Neural cell (in vitro differentiated cells): ENCODE measurements at regions not wholly inside any gene's neighbourhood (a gene's known extent, or its start where the extent isn't known, plus 50 kb on each side); places are given as distances from the start of the nearest gene placed in this dataset.

Experiments used
- H2AFZ ChIP-seq: fragments of 200-600, 300-800 bp; sonication (generic), shearing (Covaris generic); 2 replicates; pipeline ENCODE4 v1.6.0; 2014; ENCODE audit warnings: low read depth, mild to moderate bottlenecking, antibody characterized with exemption, low read length, moderate library complexity
- H3F3A ChIP-seq: fragments of 200-600 bp; shearing (Covaris generic); 2 replicates; pipeline ENCODE4 v1.6.1; 2016; ENCODE audit warnings: mild to moderate bottlenecking, moderate library complexity, mixed read lengths, antibody characterized with exemption, low read length; ENCODE audit not compliant: insufficient read depth, poor library complexity, severe bottlenecking
- H3K27ac ChIP-seq: fragments of 200-600, 300-800 bp; sonication (generic), shearing (Covaris generic); 2 replicates; pipeline ENCODE4 v1.5.1; 2014; ENCODE audit warnings: mild to moderate bottlenecking, low read length, moderate library complexity
- H3K27me3 ChIP-seq: fragments of 300-800, 200-600 bp; sonication (generic), shearing (Covaris generic); 2 replicates; pipeline ENCODE4 v1.6.0; 2014; ENCODE audit warnings: mild to moderate bottlenecking, low read depth, low read length, moderate library complexity; ENCODE audit not compliant: insufficient read depth
- H3K36me3 ChIP-seq: fragments of 300-800, 200-600 bp; sonication (generic), shearing (Covaris generic); 2 replicates; pipeline ENCODE4 v1.5.1; 2014; ENCODE audit warnings: mild to moderate bottlenecking, antibody characterized with exemption, low read length, moderate library complexity; ENCODE audit not compliant: insufficient read depth
- H3K4me2 ChIP-seq: fragments of 300-800, 200-600 bp; sonication (generic), shearing (Covaris generic); 2 replicates; pipeline ENCODE4 v1.6.0; 2014; ENCODE audit warnings: mild to moderate bottlenecking, low read length
- H3K4me3 ChIP-seq: fragments of 300-800, 200-600 bp; sonication (generic), shearing (Covaris generic); 2 replicates; pipeline ENCODE4 v1.5.1; 2014; ENCODE audit warnings: mild to moderate bottlenecking, low read length, moderate library complexity
- H3K79me2 ChIP-seq: fragments of 200-600 bp; shearing (Covaris generic); replicated peaks from 2 replicates; pipeline ENCODE4 v1.6.0; 2014; ENCODE audit warnings: mild to moderate bottlenecking, low read length, moderate library complexity; ENCODE audit not compliant: insufficient read depth
- H3K9ac ChIP-seq: fragments of 300-800, 200-600 bp; sonication (generic), shearing (Covaris generic); 2 replicates; pipeline ENCODE4 v1.6.1; 2016; ENCODE audit warnings: mild to moderate bottlenecking, low read length, mixed read lengths
- H3K9me2 ChIP-seq: fragments of 200-600 bp; shearing (Covaris generic); 2 replicates; pipeline ENCODE4 v1.6.1; 2016; ENCODE audit warnings: mild to moderate bottlenecking, low read length, mixed read lengths; ENCODE audit not compliant: insufficient read depth
- H3K9me3 ChIP-seq: fragments of 200-600, 300-800 bp; sonication (generic), shearing (Covaris generic); 2 replicates; pipeline ENCODE4 v1.6.1; 2016; ENCODE audit warnings: mild to moderate bottlenecking, mixed run types, low read length, moderate library complexity, mixed read lengths
- H4K20me1 ChIP-seq: fragments of 200-600 bp; shearing (Covaris generic); 2 replicates; pipeline ENCODE4 v1.6.1; 2016; ENCODE audit warnings: mild to moderate bottlenecking, mixed run types; ENCODE audit not compliant: insufficient read depth
- EP300 ChIP-seq: fragments of 450-650 bp; conservative IDR thresholded peaks from 2 replicates; pipeline ENCODE4 v1.6.1; 2014; ENCODE audit warnings: antibody characterized with exemption, mild to moderate bottlenecking, moderate library complexity; ENCODE audit not compliant: poor library complexity, severe bottlenecking
- EZH2 ChIP-seq: fragments of 200-600, 300-800 bp; shearing (Covaris generic), sonication (generic); IDR thresholded peaks from 2 replicates; pipeline ENCODE4 v1.6.1; 2014; ENCODE audit warnings: antibody characterized with exemption, low read length, borderline replicate concordance, mild to moderate bottlenecking; ENCODE audit not compliant: insufficient read depth, poor library complexity, severe bottlenecking
- MXI1 ChIP-seq: fragments of 450-650 bp; conservative IDR thresholded peaks from 2 replicates; pipeline ENCODE4 v1.6.1; 2014; ENCODE audit warnings: antibody characterized with exemption, mild to moderate bottlenecking; ENCODE audit not compliant: poor library complexity, severe bottlenecking
- POLR2AphosphoS5 ChIP-seq: IDR thresholded peaks from 2 replicates; pipeline ENCODE4 v1.6.1; 2012
- RAD21 ChIP-seq: fragments of 450-650 bp; conservative IDR thresholded peaks from 2 replicates; pipeline ENCODE4 v1.6.1; 2014; ENCODE audit warnings: antibody characterized with exemption, mild to moderate bottlenecking, moderate library complexity
- SMC3 ChIP-seq: fragments of 450-650 bp; conservative IDR thresholded peaks from 2 replicates; pipeline ENCODE4 v1.6.1; 2014; ENCODE audit warnings: antibody characterized with exemption, mild to moderate bottlenecking, moderate library complexity; ENCODE audit not compliant: poor library complexity
- TAF1 ChIP-seq: IDR thresholded peaks from 2 replicates; pipeline ENCODE4 v1.6.1; 2012; ENCODE audit warnings: low read depth
- TF ChIP-seq, protein P1 (sequence below): fragments of 450-650 bp; IDR thresholded peaks from 2 replicates; pipeline ENCODE4 v1.5.1; 2014; ENCODE audit warnings: antibody characterized with exemption, mild to moderate bottlenecking, moderate library complexity; ENCODE audit not compliant: poor library complexity, severe bottlenecking
- TF ChIP-seq, protein P2 (sequence below): IDR thresholded peaks from 2 replicates; pipeline ENCODE4 v1.6.1; 2012; ENCODE audit warnings: borderline replicate concordance

DNA sequence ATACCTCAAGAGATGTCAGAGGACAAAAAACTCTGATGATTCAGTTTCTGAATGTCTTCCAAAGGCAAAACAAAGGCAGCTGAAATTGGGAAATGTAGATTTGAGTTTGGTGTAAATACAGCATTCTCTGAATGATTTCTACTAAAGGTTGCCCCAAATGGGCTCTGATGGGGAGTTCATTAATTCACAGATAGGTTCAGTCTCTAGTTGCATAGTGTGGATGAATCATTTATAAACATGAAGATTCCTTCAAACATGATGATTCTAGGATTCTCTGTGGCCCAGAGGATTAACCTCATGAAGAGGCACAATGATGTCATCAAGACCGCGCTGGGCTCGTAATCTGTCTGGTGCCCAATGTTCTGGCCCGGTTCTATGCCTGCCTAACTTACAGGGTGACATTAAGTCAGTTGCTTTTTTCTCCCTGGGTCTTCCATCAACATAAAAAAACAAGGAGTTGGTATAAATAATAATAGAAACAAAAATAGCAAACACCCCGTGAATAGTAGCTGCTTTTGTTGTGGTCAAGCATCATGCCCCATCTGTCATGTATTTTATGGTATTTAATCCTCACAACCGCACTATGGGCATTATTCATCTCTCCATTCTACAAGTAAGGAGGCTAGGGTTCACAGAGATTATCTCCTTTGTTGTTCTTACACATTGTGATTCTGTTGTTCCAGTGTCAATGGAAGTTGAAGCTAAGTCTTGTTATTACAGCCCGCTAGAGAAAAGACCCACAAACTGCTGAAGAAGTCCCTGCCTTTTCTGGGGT lies 509.6 kb upstream of the USP24 start:
- Histone ChIP-seq H3K36me3 (no peaks in the 10 kb centered on the region), H3K9me2 (no peaks in the 10 kb centered on the region), H3K27me3 (no peaks in the 10 kb centered on the region), H4K20me1 (no peaks in the 10 kb centered on the region), H3K27ac (no peak overlapping the region), H3F3A (no peaks in the 10 kb centered on the region), H3K9me3 (no peaks in the 10 kb centered on the region), H3K4me3 (no peak overlapping the region), H3K9ac (no peak overlapping the region), H3K79me2 (no peaks in the 10 kb centered on the region), H3K4me2 (no peak overlapping the region), H2AFZ (no peak overlapping the region)
- TF ChIP-seq EZH2 (no peak), EP300 (no peak), RAD21 (no peak), TAF1 (no peak), MXI1 (no peak), SMC3 (no peak), POLR2AphosphoS5 (no peak)
- TF ChIP-seq, protein P1, sequence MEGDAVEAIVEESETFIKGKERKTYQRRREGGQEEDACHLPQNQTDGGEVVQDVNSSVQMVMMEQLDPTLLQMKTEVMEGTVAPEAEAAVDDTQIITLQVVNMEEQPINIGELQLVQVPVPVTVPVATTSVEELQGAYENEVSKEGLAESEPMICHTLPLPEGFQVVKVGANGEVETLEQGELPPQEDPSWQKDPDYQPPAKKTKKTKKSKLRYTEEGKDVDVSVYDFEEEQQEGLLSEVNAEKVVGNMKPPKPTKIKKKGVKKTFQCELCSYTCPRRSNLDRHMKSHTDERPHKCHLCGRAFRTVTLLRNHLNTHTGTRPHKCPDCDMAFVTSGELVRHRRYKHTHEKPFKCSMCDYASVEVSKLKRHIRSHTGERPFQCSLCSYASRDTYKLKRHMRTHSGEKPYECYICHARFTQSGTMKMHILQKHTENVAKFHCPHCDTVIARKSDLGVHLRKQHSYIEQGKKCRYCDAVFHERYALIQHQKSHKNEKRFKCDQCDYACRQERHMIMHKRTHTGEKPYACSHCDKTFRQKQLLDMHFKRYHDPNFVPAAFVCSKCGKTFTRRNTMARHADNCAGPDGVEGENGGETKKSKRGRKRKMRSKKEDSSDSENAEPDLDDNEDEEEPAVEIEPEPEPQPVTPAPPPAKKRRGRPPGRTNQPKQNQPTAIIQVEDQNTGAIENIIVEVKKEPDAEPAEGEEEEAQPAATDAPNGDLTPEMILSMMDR = no peak
- TF ChIP-seq, protein P2, sequence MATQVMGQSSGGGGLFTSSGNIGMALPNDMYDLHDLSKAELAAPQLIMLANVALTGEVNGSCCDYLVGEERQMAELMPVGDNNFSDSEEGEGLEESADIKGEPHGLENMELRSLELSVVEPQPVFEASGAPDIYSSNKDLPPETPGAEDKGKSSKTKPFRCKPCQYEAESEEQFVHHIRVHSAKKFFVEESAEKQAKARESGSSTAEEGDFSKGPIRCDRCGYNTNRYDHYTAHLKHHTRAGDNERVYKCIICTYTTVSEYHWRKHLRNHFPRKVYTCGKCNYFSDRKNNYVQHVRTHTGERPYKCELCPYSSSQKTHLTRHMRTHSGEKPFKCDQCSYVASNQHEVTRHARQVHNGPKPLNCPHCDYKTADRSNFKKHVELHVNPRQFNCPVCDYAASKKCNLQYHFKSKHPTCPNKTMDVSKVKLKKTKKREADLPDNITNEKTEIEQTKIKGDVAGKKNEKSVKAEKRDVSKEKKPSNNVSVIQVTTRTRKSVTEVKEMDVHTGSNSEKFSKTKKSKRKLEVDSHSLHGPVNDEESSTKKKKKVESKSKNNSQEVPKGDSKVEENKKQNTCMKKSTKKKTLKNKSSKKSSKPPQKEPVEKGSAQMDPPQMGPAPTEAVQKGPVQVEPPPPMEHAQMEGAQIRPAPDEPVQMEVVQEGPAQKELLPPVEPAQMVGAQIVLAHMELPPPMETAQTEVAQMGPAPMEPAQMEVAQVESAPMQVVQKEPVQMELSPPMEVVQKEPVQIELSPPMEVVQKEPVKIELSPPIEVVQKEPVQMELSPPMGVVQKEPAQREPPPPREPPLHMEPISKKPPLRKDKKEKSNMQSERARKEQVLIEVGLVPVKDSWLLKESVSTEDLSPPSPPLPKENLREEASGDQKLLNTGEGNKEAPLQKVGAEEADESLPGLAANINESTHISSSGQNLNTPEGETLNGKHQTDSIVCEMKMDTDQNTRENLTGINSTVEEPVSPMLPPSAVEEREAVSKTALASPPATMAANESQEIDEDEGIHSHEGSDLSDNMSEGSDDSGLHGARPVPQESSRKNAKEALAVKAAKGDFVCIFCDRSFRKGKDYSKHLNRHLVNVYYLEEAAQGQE = no peak

- H3K4me3 ChIP-seq = no peak overlapping the region
- no peaks in the 10 kb centered on the region for H3F3A ChIP-seq
- H3K27ac ChIP-seq = no peak overlapping the region
- no peak overlapping the region for H3K4me2 ChIP-seq
- no peaks in the 10 kb centered on the region for H3K27me3 ChIP-seq
- no peak overlapping the region for H2AFZ ChIP-seq
- no peaks in the 10 kb centered on the region for H3K9me2 ChIP-seq
- H3K79me2 ChIP-seq = no peaks in the 10 kb centered on the region
- TF ChIP-seq SMC3 (no peak), EZH2 (no peak), RAD21 (no peak)
- H4K20me1 ChIP-seq = no peaks in the 10 kb centered on the region
- H3K9ac ChIP-seq = no peak overlapping the region
- H3K9me3 ChIP-seq = no peaks in the 10 kb centered on the region
- H3K36me3 ChIP-seq = no peaks in the 10 kb centered on the region
Measured at GRCh38 chr1:55723001-55723400, 507.8 kb upstream of the USP24 start.
